Cardiac fibroblast (primary cell): ENCODE measurements at regions not wholly inside any gene's neighbourhood (a gene's known extent, or its start where the extent isn't known, plus 50 kb on each side); places are given as distances from the start of the nearest gene placed in this dataset.

Experiments
- DNase-seq, 2 donors: peaks; one replicate each; pipeline versions ENCODE4 v3.0.0 to v3.0.0-alpha.2; 2010; ENCODE audit warnings: low read depth in 2 of 2
- H3K4me3 ChIP-seq, 2 donors: replicated peaks in 1 of 2; 1 replicate in 1 of 2; 2 replicates in 1 of 2; pipeline ENCODE4 v1.5.1; 2011; ENCODE audit warnings: low read depth in 2 of 2, low read length in 2 of 2, mild to moderate bottlenecking in 2 of 2, moderate library complexity in 1 of 2
- CTCF ChIP-seq: IDR thresholded peaks from one replicate; pipeline ENCODE4 v1.5.1; 2011; ENCODE audit warnings: low read depth, mild to moderate bottlenecking, low read length, inconsistent platforms

- DNase-seq: no peak
- H3K4me3 ChIP-seq: no peak overlapping the region
- no peak for TF ChIP-seq CTCF
These were observed 77.2 kb upstream of the EGLN3 start for GRCh38 chr14:34027990-34028495.

- TF ChIP-seq CTCF: no peak
- no peak for DNase-seq
- no peak overlapping the region for H3K4me3 ChIP-seq
These were observed 76.5 kb upstream of the EGLN3 start for GRCh38 chr14:34027130-34027989.

GRCh38 chr14:34025325-34026017, 74.6 kb upstream of the EGLN3 start:
- DNase-seq: no peak
- H3K4me3 ChIP-seq: no peak overlapping the region
- no peak for TF ChIP-seq CTCF

GRCh38 chr14:34024768-34025144, 73.9 kb upstream of the EGLN3 start:
- no peak for DNase-seq
- no peak for TF ChIP-seq CTCF
- no peak overlapping the region for H3K4me3 ChIP-seq

GRCh38 chr14:34023824-34024767, 73.2 kb upstream of the EGLN3 start:
- no peak for TF ChIP-seq CTCF
- no peak for DNase-seq

GRCh38 chr14:34021096-34021495, 70.2 kb upstream of the EGLN3 start:
- no peak for TF ChIP-seq CTCF
- no peak for DNase-seq
- H3K4me3 ChIP-seq: no peak overlapping the region

More at GRCh38 chr14:34023824-34024767, 73.2 kb upstream of the EGLN3 start:
- no peak overlapping the region for H3K4me3 ChIP-seq
